Brain pericyte (primary cell): ENCODE measurements at regions not wholly inside any gene's neighbourhood (a gene's known extent, or its start where the extent isn't known, plus 50 kb on each side); places are given as distances from the start of the nearest gene placed in this dataset.
"Not testable (repeated sequence)": the region's sequence is repeated elsewhere in the genome, so short reads cannot be mapped to it uniquely, and the experiment has no call there.

ENCODE experiments used
- DNase-seq: peaks from one replicate; pipeline ENCODE4 v3.0.0-alpha.2; 2012; ENCODE audit warnings: low read depth, low spot score

DNA sequence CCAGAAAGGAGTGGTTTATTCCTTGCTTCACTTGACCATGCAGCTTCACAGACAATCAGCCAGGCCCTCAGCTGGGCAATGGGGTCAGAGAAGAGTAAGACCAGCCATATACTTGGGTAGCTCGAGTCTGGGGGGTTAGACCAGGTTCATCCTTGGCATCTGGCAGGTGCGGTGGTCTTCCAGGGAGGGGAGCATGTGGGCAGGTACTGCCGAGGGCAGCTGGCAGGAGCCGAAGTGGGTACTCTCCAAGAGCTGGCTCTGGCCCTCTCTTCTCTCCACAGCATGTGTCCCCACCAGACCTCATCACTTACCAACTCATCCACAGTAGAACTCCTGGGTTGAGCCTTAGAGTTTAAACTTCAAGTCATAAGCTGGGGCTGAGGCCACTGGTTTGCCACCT, 156.8 kb downstream of the FOXD2 start:
- DNase-seq = no peak

DNA sequence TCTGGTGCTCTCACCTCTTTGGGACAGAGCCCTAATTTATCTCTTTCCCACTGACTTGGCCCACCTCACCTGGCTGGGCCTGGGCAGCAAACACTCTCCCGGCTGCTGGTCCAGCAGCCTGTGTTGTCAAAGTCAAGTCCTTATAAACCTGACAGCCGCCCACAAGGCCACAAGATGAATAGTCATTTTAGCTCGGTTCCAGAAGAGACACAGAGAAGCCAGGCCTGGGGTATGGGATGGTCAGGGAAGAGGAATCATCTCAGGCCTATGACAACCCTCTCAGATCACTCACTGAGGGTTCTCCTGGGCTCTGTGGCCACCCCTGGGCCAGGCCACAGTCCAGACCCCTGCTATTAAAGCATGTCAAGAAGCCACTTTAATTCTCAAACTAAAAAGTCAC, 158.5 kb downstream of the FOXD2 start:
- DNase-seq = no peak

DNA sequence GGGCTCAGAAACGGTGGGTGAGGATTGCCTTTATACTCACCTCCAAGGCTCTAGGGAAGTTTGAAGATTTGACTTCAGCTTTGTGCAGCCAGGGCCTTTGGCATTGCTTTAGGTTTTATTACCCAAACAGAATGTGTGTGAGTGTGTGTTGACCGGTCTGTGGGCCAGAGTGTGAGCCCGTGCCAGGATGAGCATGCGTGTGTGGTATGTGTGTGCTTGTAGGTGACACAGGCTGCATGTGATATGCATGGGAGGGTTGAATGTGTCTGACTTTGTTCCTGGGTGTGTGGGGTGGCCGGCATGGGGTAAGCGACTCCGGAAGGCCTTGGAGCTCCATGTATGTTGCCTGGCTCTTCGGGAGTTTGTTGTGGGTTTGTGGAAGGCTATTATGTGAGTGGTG, 160.5 kb downstream of the FOXD2 start:
- no peak for DNase-seq

DNA sequence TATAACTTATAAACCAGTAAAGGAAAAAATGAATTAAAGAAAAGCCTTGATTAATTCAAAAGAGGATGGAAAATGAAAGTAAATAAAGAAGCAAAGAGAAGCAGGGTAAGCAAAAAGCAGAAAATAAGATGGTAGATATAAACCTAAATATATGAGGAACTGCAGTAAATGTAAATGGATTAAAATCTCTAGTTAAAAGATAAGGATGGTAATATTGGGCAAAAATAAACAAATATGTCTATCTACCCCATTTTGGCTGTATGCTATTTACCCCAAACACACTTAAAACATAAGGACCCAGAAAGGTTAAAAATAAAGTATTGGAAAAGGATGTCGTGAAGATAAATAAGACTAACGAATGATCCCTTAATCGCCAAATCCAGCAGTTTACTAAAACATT, 161.9 kb downstream of the FOXD2 start:
- no peak for DNase-seq

DNA sequence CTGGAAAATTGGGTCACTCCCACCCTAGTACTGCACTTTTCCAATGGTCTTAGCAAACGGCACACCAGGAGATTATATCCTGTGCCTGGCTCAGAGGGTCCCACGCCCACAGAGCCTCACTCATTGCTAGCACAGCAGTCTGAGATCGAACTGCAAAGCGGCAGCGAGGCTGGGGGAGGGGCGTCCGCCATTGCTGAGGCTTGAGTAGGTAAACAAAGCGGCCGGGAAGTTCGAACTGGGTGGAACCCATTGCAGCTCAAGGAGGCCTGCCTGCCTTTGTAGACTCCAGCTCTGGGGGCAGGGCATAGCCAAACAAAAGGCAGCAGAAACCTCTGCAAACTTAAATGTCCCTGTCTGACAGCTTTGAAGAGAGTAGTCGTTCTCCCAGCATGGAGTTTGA, 164.6 kb downstream of the FOXD2 start:
- DNase-seq = not testable (repeated sequence)

DNA sequence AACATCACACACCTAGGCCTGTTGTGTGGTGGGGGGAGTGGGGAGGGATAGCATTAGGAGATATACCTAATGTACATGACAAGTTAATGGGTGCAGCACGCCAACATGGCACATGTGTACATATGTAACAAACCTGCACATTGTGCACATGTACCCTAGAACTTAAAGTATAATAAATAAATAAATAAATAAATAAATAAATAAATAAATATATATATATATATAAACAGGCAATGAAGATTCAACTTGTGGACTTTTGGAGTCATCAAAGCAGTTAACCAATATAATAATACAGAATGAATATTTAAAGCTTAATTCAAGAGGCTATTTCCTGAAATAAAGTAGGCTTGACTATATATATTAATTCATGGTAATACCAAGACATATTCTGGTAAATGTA, 167.0 kb downstream of the FOXD2 start:
- DNase-seq = not testable (repeated sequence)

DNA sequence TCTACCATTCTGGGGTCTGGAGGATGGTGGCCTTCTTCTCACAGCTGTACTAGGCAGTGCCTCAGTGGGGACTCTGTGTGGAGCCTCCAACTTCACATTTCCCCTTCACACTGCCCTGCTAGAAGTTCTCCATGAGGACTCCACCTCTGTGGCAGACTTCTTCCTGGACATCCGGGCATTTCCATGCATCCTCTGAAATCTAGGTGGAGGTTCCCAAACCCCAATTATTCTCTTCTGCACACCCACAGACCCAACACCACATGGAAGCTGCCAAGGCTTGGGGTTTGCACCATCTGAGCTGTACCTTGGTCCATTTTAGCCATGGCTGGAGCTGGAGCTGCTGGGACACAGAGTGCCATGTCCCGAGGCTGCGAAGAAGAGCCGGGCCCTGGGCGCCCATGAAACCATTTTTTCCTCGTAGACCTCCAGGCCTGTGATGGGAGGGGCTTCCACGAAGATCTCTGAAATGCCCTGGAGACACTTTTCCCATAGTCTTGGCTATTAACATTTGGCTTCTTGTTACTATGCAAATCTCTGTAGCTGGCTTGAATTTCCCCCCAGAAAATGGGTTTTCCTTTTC, 170.5 kb downstream of the FOXD2 start:
- no peak for DNase-seq

DNA sequence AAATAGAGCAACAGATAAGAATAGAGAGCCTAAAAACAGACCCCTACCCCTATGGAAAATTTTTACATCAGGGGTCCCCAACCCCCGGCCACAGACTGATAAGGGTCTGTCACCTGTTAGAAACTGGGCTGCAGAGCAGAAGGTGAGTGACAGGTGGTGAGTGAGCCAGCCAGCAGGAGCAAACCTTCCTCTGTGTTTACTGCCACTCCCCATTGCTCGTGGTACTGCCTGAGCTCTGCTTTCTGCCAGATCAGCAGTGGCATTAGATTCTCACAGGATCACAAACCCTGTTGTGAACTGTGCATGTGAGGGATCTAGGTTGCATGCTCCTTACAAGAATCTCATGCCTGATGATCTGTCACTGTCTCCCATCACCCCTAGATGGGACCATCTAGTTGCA, 174.1 kb downstream of the FOXD2 start:
- no peak for DNase-seq

DNA sequence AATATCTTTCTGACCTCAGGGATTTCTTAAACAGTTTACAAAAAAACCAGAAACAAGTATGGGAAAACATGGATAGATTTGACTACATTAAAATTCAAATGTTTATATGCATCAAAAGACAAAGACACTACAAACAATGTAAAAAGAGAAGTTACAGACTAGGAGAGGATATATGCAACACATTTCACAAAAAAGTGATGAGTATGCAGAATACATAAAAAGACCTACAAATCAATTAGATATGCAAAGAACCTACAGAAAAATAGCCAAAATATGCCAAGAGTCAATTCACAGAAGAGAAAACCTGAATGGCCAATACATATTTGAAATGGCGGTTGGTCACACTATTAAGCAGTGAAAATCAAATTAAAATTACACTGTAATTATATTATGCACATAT, 175.0 kb downstream of the FOXD2 start:
- DNase-seq = no peak

DNA sequence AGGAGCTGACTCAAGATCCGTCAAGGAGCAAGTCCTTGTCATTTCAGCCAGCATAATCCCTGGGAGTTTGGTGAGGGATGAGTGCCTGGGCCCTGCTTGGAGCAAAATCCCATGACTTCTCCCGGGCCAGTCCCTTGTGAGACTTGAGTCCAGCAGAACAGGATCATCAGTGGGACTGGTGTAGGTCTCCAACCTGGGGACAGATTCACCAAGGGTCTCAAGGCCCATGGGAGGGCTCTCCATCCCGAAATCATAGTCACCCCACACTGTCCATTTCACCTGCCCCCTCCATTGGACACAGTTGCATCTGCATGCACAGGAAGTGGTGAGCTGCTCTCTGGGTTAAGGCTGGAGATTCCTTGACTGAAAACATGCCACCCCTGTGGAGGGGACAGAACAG, 178.2 kb downstream of the FOXD2 start:
- DNase-seq = no peak

DNA sequence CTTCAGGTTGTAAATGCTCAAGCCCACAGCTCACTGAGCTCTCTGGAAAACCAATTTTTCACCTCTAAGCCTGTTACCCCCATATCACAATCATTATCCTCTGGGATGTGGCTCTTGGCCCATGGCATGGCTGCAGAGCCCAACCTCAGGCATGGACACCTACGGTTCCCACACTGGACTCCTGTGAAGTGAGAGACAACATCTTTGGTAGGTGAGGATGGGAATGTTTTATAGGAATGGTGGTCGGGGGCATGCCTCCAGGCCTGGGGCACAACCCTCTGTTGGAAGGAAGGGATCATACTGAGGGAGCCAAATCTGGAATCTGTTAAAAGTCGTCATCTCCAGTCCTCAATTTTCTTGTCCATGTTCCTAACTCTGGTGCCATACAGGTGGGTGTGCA, 179.1 kb downstream of the FOXD2 start:
- no peak for DNase-seq

DNA sequence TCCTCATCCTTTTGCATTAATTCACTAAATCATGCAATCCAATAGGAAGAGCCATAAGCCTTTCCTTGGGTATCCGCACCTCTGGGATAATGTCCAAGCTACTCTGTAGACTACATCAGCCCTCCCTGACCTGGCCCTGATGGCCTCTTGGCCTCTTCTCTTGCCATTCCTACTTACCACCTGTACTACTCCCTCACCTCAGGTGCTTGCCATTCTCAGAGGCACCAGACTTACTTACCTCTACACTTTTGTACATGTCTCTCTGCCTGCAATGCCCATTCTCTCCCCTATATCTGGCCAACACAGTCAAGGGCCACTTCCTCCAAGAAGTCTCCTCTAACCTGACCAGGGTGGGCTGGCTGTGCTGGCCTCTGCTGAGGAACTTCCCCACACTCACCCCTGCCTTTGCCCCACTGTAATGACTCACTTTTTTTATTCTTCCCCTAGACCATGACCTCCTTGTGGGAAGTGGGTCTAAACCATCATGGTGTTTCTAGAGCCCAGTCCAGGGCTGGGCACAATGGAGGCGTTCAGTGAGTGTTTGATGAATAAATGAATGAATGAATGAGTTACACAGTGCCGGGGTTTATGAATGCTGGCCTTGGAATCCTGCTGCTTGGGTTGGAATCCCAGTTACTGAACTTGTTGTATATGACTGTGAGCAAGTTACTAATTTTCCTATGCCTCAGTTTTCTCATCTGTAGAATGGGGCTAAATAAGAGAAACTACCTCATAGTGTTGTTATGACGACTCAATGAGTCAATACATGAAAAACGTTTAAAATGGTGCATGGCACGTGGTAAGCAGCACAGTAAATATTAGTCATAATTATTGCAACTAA, 179.8 kb downstream of the FOXD2 start:
- no peak for DNase-seq

DNA sequence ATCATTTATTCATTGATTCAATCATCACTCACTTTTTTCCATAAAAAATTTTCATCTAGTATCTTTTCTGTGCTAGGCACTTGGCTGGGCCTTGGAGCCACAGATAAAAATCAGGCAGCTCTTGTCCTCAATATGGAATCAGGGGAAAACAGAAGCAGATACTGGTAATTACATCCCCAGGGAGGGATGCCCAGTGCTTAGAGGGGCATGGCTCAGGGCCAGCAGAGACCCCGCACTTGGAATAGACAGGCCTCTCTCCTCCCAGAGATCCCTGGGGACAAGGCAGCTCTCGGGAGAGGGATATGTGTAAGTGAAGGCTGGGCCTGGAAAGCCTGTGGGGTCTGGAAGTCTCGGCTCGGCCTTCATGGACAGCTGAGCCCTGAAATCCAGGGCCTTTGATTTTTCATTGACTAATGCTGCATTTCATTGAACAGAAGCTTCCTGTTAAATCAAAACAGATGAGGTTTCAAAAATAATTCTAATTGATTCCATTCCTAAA, 180.4 kb downstream of the FOXD2 start:
- DNase-seq = no peak

DNA sequence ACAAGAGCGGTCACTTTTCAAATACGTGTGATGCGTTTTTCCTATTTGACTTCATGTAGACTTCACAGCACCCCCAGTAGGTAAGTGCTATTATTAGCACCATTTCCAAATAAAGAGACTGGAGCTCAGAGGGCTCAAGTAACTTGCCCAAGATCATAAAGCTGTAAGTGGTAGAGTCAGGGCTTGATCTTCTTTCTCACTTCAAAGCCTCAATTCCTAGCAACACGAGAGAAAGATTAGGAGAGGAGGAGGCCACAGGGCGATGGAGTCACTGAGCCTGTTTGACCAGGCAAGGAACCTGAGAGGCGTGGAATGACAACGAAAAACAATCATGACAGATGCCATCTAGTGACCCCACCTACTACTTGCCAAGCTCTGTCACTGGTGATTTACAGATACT, 181.0 kb downstream of the FOXD2 start:
- no peak for DNase-seq

DNA sequence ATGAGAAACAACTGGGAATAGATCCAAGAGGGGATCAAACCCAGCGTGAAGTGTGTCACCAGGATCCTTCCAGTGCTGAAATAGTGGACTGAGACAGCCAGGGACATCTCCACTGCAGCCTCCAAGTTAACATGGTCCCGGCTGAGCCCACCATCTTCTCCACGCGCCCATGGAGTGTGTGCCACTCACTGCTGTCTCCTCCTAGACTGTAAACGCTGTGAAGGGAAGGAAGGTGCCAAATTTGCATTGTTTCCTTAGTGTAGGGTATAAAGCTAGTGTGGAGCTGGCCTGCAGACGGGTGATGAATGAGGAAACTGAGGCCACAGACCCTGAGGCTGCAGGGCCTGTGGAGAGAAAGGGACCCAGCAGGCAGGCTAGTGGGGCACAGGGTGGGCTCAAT, 183.6 kb downstream of the FOXD2 start:
- no peak for DNase-seq

DNA sequence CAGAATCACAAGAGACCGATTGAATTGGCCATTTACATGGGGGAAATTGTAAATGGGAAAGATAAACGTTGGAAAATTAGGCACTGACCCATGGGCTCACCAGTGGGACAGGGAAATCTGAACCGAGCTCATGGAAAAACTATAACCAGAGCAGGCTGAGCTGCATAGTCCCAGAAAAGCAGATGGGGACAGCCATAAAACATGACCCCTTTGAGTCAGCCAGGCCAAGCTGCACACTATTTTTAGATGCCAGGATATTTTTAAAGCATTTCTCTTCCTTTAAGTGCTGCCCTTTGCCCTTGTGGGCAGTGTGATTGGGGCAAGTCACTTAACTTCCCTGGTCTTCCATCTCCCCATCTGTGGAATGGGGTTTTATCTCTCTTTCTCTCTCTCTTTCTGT, 184.1 kb downstream of the FOXD2 start:
- no peak for DNase-seq

DNA sequence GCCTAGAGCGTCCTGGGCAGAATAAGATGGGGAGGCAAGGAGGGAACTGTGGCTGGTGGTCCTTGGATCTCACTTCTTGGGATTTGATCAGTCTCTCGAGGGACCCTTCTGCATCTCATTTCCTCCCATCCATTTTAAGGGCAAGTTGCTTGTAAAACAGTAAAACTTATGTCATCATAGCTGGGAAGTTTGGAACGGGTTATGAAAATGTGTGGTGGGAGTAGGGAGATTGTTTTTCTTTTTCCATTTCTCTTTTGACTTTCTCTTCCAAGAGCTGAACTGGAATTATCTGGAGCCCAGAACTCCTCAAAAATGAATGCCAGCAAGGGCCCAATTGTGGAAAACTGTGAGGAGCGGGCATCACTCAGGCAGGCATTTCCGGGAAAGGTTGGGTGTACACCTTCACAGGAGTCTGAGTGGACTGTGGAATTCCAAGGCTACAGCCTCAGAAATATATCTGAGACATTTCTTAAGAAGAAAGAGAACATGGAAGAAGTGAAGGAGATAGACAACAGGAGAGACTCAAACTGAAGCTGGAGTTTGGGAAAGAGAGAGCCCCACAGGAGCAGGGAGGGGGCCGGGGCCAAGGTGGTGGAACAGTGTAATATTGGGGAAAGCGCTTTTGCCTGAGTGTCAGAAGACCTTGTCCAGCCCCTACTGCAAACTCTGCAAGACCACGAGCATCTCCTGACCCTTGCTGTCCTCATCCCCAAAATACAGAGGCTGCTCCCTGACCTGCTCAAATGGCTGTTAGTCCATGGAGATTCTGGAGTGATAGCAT, 185.1 kb downstream of the FOXD2 start:
- DNase-seq = no peak

DNA sequence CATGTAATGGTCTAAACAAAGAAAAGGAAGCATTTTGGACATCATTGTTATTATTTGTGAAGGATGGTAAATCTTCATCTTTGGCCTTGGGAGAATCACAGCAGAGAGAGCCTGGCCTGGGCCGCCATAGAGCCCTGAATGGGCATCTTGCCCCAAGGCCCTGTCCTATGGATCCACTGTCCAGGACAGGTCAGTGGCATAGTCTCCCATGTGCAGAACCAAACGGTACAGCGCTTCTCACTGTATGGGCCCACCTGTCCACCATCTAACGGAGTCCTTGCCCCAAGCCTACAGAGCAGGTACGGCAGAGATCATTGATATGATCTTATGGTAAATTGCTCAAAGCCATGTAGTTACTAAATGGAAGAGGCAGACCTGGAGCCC, 185.7 kb downstream of the FOXD2 start:
- no peak for DNase-seq

DNA sequence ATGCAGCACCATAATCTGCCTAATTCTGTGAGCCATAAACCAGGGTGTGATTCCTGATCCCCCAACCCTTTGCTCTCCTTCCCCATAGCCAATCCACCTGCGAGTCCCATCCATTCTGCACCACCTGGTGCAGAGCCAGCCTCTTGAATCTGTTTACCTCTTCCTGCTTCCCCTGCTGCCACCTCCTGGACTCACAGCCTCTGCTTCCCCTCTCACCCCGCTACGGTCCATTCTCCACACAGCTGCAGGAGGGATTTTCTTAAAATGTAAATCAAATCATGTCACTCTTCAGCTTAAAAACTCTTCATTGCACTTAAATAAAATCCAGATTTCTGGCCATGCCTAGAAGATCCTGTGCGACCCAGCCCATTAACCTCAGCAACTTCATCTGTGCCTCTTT, 186.7 kb downstream of the FOXD2 start:
- DNase-seq = no peak

DNA sequence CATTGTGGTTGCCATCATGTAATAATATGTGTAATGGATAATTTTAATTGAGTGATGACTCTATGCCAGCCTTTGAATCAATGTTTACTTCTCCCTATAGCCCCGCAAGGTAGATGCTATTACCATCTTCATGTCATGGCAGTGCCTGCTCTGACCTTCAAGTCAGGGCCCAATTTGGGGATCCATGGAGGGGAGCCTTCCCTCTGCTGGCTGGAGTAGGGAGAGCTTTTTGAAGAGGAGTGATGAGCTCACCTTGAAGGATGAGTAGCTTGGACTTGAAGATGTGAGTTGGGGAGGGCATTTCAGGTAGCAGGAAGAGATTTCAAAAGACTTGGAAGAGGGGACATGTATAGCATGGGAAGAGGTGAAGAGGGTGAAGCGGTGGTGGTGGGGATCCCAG, 189.2 kb downstream of the FOXD2 start:
- no peak for DNase-seq

DNA sequence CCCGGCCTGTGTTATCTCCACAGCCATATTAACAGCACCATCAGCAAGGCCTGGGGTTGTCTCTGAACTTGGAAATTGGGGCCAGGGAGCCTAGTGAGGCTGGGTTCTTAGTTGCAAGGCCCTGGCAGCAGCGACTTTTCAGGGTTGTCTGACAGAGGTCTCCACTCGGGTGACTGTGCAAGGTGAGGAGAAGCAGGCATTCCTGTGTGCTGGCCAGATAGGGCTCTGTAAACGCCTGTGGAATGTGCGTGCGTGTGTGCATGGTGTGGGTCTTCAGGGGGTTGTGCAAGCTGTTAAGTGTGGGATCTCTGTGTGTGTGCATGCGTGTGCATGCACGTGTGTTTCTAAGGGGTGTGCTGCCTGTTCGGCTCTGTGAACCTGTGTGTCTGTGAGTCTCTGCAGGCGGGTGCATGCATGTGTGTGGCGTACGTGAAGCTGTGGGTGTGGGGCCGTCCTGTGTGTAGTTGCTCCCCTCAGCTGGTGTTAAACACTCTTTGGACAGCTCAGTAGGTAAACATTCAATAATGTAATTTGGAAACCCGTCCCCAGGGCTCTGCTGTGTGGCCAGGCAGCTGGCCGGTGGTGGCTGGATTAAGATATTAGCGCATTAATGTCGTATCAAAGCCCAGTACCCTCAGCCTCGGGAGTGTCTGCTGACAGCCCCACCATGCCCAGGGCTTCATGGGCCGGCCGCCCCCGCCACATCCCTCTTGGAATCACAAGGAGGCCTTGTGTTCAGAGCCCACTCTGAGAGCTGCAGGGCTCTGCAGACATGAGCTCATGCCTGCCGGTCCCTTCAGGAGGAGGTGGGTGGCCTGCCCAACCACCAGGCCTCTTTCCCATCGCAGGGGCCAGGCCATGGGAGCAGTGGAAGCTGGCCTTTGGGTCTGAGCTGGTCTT, 189.9 kb downstream of the FOXD2 start:
- DNase-seq = no peak

DNA sequence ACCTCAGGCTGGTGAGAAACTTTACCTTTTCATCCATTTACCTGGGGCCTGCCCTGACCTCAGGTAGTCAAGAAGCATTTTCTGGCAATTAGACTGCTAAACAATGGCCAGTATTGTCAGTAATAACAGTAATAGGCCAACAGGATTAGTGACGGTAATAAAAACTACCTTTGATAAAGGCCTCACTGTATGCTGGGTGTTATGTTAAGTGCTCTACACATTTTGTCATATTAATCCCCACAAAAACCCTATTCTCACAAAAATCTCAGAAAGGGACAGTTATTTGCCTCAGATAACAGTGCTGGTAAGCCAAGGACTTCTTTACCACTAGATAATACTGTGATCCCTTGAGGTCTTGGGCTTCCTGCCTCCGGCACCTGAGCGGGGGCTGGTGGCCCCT, 191.4 kb downstream of the FOXD2 start:
- DNase-seq = no peak
